Stimulated activated CD8-positive, alpha-beta memory T cell treated with anti-CD3 and anti-CD28 coated beads, Interleukin-4, amount 100 ng/mL, for 4 hours (primary cell): ENCODE measurements at regions not wholly inside any gene's neighbourhood (a gene's known extent, or its start where the extent isn't known, plus 50 kb on each side); places are given as distances from the start of the nearest gene placed in this dataset.

Experiments
- DNase-seq, 2 donors: peaks; one replicate each; pipeline ENCODE4 v3.0.0-alpha.2; 2020; ENCODE audit warnings: low read depth in 2 of 2, low spot score in 1 of 2

DNA sequence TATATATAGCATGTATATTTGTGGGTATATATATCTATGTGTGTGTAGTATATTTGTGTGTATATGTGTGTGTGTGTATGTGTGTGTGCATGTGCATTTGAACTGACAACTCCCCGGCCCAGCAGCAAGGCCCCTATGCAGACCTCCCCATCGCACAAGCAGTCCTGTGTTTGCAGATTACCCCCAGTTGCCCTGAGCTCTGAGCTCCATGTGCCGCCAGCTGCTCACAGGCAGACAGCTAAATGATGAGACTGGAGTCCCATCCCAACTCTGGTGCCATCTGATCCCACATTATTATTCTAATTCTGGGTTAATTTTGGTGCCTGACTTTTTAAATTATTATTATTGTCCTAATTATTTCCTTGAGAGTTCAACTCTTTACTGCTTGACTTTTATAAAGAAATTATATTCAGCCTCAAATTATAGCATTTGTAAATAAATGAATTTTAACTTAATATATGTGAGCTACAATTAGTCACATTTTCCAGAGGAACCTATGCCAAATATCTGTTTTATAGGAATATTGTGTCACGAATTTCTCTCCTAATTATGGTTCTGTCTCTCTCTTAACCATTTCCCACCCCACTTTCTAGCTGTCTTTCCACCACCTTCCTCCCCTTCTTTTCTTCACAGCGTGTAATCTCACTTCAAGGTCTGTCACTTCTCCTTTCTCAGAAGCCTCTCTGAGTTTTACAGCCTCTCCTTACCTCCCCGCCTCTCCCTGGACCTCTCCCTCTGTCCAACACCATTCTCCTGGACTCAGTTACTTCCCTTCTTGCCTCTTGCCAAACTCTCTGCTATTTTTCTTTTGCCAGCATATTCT, 90.6 kb upstream of the SYNDIG1 start:
- no peak for DNase-seq

DNA sequence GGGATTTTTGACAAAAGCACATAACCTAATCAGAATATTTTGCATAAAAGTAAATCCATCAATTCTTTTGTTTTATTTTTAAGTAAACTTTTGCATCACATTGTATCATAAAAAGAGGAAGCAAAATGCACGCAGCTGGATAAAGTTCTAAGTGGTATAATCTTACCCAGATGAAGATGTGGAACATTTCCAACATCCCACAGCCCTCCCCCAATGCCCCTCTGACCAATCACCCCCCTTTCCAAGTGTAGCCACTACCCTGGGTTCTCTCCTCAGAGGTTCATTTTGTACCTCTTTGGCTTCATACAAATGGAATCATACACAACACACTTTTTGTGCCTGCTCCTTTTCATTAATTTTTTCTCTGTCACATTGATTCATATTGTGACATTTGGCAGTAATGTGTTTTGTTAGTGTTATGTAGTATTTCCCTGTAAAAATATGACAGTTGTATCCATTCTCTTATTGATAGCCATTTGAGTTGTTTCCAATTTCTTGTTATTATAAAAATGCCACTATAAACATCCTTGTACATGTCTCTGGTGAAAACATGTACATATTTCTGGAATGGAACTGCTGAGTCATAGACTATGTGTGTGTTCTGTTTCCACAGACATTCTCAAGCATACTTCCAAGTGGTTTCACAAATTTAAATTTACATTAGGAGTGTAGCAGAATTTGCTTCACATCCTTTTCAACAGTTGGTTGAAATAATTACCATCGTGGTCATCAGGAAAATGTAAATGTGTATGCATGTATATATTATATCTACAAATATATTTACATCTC, 92.9 kb upstream of the SYNDIG1 start:
- no peak for DNase-seq

DNA sequence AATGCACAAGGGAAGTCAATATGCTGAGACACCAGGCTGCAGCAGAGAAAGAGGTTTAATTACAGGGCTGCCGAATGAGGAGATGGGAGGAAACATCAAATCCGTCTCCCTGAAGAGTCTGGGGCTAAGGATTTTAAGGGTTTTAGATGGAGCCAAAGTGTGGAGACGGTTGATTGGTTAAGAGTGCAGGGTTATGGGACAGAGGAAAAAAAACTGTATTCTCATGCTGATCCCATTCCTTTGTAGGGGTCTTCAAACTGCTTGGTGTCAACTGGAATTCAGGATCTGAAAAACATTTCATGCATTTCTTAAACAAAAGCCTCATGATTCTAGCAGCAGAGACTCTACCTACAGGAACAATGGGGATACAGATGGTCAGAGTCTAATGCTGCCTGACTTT, 96.1 kb upstream of the SYNDIG1 start:
- DNase-seq: no peak

DNA sequence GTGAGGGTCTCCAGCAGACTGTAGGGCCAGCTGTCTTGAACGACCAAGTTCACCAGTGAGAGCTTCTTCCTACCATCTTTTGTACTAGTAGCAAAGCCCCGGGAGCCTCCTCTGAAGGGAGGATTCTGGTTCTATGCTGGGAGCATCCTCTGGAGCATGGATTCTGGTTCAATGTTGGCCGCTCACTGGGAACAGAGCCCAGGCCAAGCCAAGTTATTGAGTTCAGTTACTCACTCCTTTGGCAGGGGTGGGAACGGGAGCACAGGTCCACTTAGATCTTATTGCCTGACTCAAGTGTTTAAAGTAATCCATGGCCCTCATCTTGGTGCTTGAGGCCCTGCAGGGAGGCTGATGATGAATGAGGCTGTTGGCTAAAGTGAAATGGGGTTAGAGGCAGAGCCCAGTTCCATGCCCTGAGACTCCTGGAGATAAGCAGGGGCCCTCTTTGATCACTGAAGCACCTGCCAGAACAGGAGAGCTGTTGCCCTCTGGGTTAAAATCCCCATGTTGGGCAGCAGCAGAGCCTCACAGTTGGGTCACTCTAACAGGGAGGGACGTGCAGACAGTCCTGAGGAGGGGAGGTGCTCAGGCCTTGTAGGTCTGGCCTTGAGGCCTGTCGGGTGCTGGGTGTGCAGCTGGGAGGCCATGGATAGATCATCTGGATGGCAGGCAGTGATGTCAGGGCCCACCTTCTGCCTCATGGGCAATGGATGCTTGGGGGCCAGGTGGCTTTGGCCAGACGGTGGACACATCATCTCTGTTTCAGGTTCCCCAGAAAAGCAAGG, 98.3 kb upstream of the SYNDIG1 start:
- no peak for DNase-seq

DNA sequence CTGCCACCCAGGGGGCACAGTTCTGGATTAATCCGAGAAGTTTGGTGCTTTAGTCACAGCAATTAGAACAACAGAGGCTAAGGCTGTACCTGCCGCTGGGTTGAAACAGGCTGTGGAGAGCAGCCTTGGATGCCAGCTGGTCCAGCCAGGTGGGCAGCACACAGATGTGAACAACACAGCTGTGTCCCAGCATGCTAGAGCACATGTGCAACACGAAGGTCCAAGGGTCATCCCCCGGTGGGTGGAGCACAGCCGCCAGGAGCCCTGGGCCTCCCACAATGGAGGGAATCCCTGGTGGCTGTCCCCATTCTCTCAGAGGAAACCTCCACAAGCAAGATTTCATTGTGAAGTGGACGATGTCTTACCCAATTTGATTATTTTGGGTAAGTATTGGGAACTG, 99.2 kb upstream of the SYNDIG1 start:
- no peak for DNase-seq

DNA sequence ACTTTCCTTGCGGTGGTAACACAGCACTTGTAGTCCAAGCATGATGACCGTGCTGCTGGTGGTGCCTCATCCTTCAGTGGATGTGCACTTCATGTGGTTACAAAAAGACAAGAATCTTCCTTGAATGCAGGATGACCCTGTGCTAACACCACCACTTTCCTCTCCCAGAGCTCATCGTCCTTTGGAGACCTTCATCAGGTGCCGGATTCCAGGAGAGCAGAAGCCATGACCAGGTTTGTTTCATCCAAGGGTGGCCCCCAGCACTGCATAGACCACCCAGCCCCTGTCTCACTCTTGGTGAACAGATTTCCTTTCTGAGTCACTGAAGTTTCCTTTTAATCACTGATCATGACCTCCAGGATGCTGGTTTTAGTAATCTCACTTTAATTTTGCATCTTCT, 101.2 kb upstream of the SYNDIG1 start:
- no peak for DNase-seq

DNA sequence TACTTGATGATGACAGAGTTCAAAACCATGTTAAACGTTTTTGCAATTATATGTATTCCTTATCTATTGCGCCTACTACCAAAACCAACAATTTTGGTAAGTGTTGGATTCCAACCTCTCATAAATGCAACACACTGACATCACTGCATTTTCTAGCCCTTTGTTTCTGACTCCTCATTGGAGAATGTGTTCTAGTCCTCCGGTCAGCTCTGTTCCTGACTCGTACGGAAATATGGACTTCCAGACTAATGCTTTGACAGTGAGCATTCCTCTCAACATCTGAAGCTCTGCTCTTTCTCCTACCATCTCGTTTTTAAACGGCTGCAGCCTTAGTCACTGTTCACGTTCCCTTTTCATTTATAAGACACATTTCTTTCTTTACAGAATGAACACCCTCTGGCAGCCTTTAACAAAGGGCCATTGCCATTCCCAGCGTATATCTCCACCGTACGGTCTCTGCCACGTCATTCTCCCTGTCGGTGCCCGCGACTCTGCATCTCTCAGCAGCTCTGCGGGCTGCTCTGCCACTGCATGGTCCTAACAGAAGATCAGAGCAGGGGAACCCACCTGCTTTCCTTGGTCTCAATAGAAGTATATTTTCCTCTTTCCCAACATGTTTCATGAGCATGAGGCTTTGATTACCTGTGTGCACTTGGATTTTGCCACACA, 103.0 kb upstream of the SYNDIG1 start:
- no peak for DNase-seq

DNA sequence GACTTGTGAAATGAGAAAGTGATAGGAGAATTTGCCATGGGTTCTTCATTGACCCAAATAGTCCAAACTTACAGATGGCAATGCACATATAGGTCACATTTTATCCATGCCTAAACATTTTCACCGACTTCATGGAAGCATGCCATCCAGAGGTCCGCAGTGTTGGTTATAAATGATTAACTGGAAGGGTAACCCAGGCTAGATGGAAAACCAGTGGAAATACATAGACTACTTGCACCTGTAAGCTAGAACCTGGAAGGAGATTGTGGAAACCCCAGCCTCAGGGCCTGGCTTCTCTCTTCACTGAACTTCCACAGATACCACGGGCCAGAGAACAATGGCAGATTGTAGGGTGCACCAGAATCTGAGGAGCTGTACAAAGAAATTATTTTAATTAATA, 103.8 kb upstream of the SYNDIG1 start:
- DNase-seq: no peak

DNA sequence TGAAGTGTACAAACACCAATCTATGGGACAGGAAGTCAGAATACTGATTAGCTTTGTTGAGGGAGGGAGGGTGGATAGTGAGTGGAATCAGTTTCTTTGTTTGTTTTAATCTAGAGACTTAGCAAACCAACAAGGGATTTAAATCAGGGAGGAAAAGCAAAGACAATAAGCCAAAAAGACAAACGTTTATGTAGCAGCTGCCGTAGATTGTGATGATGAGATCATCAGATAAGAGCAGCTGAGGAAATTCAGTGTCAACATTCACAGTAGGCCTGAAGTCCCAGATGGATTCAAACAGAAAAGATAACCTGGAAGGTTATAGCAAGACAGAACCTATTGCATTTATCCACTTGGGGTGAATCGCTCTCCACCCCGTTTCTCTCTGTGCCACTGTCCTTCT, 104.9 kb upstream of the SYNDIG1 start:
- no peak for DNase-seq

DNA sequence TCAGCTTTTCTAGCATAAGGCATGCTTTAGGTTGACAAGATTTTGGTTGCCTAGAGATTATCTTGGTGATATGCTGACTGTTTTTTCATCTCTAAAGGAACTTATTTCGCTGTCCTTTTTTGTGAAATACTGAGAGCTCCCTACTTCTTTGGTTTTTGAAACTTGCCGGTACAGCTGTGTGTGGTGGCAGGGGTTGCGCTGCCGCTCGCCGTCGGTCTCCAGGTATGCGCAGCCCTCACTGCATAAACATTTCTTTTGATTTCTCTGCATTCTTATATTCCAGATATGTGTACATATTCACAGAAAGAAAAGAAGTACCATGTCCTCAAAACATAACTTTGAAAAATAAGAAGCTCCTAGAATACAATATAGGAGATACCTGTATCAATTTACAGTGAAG, 106.4 kb upstream of the SYNDIG1 start:
- no peak for DNase-seq

DNA sequence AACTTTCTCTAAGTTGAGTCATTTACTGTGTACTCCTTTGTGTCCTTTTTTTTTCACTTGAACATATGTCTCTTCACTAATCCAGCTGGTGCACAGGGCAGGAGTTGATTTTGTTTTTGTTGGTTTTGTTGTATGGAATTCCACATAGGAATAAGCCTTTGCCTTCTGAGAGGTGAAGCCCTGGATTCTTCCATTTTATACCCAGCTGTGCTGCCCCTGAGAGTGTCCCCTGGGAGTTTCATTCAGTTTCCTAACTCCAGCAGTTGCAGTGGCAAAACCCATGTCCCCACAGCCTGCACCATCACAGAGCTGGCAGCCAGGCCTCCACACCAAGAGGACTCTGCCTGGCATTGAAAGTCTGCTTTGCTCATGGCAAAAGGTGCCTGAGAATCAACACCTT, 107.3 kb upstream of the SYNDIG1 start:
- DNase-seq: no peak

DNA sequence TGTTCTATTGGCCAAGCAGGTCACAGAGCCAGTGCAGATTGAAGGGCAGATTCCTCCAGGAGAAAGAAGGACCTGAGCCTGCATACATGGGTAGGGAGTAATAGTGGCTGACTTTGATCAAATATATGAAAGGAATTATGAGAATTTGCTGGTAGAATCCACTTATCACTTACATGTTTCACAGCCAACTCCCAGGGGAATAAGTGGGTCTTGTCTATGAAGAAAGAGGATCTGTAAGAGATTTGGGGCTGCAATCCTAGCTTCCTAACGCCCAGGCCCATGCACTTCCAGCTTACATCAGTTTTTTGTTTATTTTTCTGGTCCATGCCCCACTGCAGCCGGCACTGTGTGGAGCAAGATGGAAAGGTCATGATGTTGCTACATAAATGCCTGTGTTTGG, 107.9 kb upstream of the SYNDIG1 start:
- no peak for DNase-seq

DNA sequence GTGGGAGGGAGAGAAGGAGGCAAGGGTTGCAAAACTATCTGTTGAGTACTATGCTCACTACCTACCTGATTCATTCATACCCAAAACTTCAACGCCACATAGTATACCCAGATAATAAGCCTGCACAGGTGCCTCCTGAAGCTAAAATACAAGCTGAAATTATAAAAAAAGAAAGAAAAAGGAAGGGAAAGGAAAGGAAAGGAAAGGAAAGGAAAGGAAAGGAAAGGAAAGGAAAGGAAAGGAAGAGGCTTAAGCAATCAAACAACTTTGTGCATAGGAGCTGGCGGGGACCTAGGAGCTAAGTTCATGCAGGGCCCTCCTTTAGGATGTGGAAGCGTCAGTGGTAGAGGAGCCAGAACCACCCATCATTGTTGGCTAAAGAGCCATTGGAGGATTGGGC, 108.9 kb upstream of the SYNDIG1 start:
- DNase-seq: no peak

DNA sequence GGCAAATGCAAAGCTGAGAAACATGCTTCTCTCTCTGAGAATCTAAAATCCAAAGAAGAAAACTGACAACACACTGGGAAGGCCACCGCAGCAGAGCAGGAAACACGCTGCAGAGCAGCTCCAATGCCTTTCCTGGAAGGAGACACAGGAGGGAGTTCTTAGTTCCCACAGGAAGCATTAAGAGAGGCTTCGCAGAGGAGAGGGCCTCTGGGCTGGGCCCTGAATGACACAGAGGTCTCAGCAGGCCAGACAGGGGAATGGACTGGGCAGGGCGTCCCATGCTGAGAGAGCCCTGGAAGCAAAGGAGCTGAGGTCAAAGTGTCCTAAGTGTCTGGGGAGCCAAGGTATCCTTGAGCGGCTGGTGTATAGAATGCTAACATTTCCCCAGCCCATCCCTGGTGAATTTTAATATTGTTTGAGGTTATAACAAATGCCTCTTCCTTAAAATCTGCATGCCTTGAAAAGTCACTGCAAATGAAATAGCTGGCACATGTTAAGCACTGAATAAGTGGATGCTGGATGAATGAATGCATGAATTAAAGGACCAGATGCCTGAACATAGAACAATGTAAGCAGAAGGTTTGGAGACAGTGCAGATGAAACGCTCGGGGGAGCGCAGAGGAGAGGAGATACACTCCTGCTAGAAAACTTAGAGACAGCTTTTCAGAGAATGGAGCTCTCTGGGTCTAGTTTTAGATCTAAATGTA, 110.0 kb upstream of the SYNDIG1 start:
- DNase-seq: no peak

DNA sequence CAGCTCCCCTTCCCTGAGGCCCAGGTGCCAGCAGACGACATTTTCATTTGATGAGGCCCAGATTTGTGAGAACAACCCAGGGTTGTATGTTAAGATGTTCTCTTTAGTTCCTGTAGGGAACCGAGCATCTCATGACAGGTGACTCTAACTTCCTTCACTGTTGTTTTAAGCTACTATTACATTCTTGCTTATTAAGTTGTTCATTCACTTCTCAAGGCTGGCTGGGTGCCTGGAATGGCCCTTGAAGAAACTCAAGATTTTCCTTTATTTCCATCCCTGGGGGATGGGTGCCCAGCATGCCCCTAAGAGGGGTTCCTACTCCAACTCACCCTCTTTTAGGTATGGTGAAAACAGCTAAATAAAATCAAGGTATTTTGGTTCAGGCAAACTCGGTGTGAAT, 111.5 kb upstream of the SYNDIG1 start:
- DNase-seq: no peak

DNA sequence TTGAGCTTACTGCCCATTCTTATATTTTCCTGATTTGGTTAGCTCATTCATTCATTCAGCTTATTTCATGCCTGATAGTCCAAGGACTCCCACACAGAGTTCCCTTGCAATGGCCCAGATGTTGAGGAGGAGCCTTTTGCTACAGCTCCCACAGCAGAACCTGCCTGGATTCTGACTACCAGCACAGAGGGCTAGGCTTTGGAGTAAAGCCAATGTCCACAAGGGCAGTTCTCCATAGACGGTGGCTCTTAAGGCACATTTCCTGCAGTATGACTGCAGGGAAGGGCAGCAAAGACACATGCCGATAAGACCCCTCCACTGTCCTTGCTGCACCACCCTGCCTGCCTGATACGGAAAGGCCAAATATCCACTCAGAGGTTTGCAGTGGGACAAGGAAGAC, 112.3 kb upstream of the SYNDIG1 start:
- no peak for DNase-seq

DNA sequence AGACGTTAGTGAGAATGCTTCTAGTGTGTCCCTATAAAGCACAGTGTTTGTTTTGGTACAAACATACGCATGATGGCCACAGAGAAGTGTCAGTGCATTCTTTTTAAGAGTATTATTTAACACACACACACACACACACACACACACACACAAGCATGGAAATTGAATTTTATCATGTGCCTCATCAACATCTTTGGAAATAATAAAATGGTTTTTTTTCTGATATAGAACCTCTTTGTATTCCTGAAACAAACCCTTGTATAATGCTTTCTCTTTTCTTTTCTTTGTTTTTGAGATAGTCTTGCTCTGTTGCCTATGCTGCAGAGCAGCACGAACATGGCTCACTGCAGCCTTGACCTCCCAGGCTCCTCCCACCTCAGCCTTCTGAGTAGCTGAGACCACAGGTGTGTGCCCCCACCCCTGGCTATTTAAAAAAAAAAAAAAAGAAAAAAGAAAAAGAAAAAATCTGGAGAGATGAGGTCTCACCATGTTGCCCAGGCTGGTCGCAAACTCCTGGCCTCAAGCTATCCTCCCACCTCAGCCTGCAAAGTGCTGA, 116.2 kb upstream of the SYNDIG1 start:
- DNase-seq: no peak

DNA sequence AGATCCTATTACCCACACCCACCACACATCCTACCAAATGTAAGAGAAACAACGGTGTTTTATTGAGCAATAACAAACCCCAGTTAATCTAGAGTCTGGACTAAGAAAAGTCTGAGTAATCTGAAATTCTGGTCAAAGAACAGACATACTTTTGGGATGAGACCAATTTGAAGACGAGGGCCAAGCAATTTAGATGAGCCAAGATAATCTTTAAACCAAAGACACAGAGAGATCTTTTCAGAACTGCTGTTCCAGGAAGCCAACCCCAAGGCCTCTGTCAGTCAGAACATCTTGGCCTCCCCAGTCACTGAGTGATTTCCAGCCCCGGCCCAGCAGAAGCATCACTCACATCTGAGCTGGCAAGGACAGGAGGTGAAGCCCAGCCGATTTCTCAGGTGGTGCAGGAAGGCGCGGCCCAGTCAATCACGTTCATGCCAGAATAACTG, 118.5 kb upstream of the SYNDIG1 start:
- DNase-seq: no peak

DNA sequence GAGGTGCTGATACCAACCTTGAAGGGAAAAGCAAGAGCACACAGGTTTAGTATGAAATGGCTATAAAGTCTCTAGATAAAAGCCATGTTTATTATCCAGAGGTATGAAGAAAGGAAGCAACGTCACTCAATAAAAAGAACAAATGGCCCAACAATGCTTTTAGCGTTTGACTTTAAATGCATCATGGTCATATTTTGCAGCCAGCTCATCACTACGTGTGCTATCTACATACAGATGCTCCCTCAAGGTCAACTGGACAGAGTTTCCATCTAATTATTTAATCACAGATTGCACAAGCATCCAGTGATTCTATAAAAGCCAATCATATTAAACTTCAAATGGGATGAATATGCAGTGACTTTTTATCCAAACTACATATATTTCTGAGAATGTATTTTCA, 127.6 kb upstream of the SYNDIG1 start:
- no peak for DNase-seq

DNA sequence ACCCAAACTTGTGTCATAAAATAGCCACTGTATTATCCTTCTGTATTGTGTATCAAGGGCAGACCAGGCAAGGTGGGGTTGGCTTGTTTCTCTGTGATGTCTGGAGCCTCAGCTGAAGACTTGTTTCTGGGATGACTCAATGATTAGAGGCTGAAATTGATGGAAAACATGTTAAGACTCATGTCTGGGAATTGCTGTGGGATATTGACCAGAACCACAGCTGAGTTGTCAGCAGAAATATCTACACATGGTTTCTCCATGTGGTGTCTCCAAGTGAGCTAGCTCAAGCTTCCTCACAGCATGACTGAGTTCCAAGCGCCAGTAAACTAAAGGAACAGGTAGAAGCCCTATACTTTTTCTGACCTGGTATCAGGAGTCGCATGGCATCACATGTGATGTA, 128.5 kb upstream of the SYNDIG1 start:
- no peak for DNase-seq
